CD14-positive monocyte (primary cell): ENCODE measurements at regions not wholly inside any gene's neighbourhood (a gene's known extent, or its start where the extent isn't known, plus 50 kb on each side); places are given as distances from the start of the nearest gene placed in this dataset.

Experiments used
- DNase-seq, 3 donors: peaks; one replicate each; pipeline ENCODE4 v3.0.0-alpha.2; 2011 to 2022
- H2AFZ ChIP-seq: 2 replicates; pipeline ENCODE4 v1.6.0; 2012; ENCODE audit warnings: mild to moderate bottlenecking, low read depth, low read length, inconsistent platforms; ENCODE audit not compliant: insufficient read depth, poor library complexity, severe bottlenecking
- H3K27ac ChIP-seq, 2 donors: 1 replicate in 1 of 2; 2 replicates in 1 of 2; pipeline ENCODE4 v1.5.1; 2012 to 2013; ENCODE audit warnings: low read length in 2 of 2, control low read depth in 1 of 2, inconsistent platforms in 1 of 2, low read depth in 1 of 2, mild to moderate bottlenecking in 1 of 2
- H3K27me3 ChIP-seq, 2 donors: one replicate each; pipeline versions ENCODE4 v1.6.0 to v1.6.1; 2011 to 2013; ENCODE audit warnings: low read length in 2 of 2; ENCODE audit not compliant: control insufficient read depth in 2 of 2, insufficient read depth in 2 of 2
- H3K36me3 ChIP-seq, 2 donors: replicated peaks in 1 of 2; 1 replicate in 1 of 2; 2 replicates in 1 of 2; pipeline versions ENCODE4 v1.5.1 to v1.6.1; 2012 to 2013; ENCODE audit warnings: low read length in 2 of 2, control low read depth in 1 of 2, inconsistent platforms in 1 of 2, mild to moderate bottlenecking in 1 of 2; ENCODE audit not compliant: insufficient read depth in 2 of 2, control insufficient read depth in 1 of 2
- H3K4me1 ChIP-seq, 2 donors: 1 replicate in 1 of 2; 2 replicates in 1 of 2; pipeline versions ENCODE4 v1.5.1 to v1.6.1; 2012 to 2013; ENCODE audit warnings: low read length in 2 of 2, control low read depth in 1 of 2, inconsistent platforms in 1 of 2, mild to moderate bottlenecking in 1 of 2, moderate library complexity in 1 of 2; ENCODE audit not compliant: insufficient read depth in 2 of 2, control insufficient read depth in 1 of 2
- H3K4me2 ChIP-seq: replicated peaks from 2 replicates; pipeline ENCODE3; 2012; ENCODE audit warnings: low read length, moderate library complexity, mild to moderate bottlenecking; ENCODE audit not compliant: poor library complexity, severe bottlenecking; ENCODE audit errors: extremely low read depth
- H3K4me3 ChIP-seq, 3 experiments: fragments of 200-600 bp in 1 of 3; sonication (generic) in 1 of 3; replicated peaks in 1 of 3; 1 replicate in 2 of 3; 2 replicates in 1 of 3; pipeline ENCODE4 v1.5.1; 2011 to 2013; ENCODE audit warnings: low read length in 3 of 3, mild to moderate bottlenecking in 3 of 3, control low read depth in 2 of 3, low read depth in 2 of 3, inconsistent platforms in 1 of 3, moderate library complexity in 1 of 3
- H3K79me2 ChIP-seq: 2 replicates; pipeline ENCODE4 v1.6.0; 2012; ENCODE audit warnings: mild to moderate bottlenecking, control low read depth, inconsistent platforms, low read length, moderate library complexity; ENCODE audit not compliant: insufficient read depth
- H3K9ac ChIP-seq: 2 replicates; pipeline ENCODE4 v1.6.0; 2017; ENCODE audit warnings: low read length, mild to moderate bottlenecking; ENCODE audit not compliant: insufficient read depth, poor library complexity, severe bottlenecking
- H3K9me3 ChIP-seq, 2 donors: replicated peaks in 1 of 2; 1 replicate in 1 of 2; 2 replicates in 1 of 2; pipeline versions ENCODE4 v1.5.1 to v1.6.1; 2012 to 2013; ENCODE audit warnings: low read length in 2 of 2, control low read depth in 1 of 2; ENCODE audit not compliant: control insufficient read depth in 1 of 2, insufficient read depth in 1 of 2
- H4K20me1 ChIP-seq: 2 replicates; pipeline ENCODE4 v1.6.0; 2012; ENCODE audit warnings: mild to moderate bottlenecking, low read length, control low read depth, moderate library complexity; ENCODE audit not compliant: insufficient read depth
- H3K27ac Mint-ChIP-seq, 7 donors: one replicate each; pipeline ENCODE4 v1.8.0; 2020; ENCODE audit warnings: mild to moderate bottlenecking in 7 of 7, mixed read lengths in 7 of 7, moderate library complexity in 6 of 7, inconsistent platforms in 2 of 7
- H3K27me3 Mint-ChIP-seq, 3 donors: one replicate each; pipeline ENCODE4 v1.8.0; 2021 to 2022; ENCODE audit warnings: low read depth in 3 of 3, mild to moderate bottlenecking in 3 of 3, mixed read lengths in 3 of 3, moderate library complexity in 3 of 3, inconsistent platforms in 1 of 3
- H3K36me3 Mint-ChIP-seq, 2 donors: one replicate each; pipeline ENCODE4 v1.8.0; 2020; ENCODE audit warnings: mixed read lengths in 2 of 2, inconsistent platforms in 1 of 2, mild to moderate bottlenecking in 1 of 2
- H3K4me1 Mint-ChIP-seq: one replicate; pipeline ENCODE4 v1.8.0; 2020; ENCODE audit warnings: mild to moderate bottlenecking, mixed read lengths
- H3K4me3 Mint-ChIP-seq, 2 donors: one replicate each; pipeline ENCODE4 v1.8.0; 2020; ENCODE audit warnings: mild to moderate bottlenecking in 2 of 2, mixed read lengths in 2 of 2, moderate library complexity in 1 of 2
- H3K9me3 Mint-ChIP-seq, 7 donors: one replicate each; pipeline ENCODE4 v1.8.0; 2020 to 2022; ENCODE audit warnings: mixed read lengths in 7 of 7, mild to moderate bottlenecking in 6 of 7, moderate library complexity in 6 of 7, inconsistent platforms in 2 of 7
- CTCF ChIP-seq: fragments of 200-600 bp; IDR thresholded peaks from one replicate; pipeline ENCODE4 v1.8.0; 2022; ENCODE audit warnings: antibody characterized with exemption, mild to moderate bottlenecking
- WGBS: methylation state at CpG from one replicate; pipeline ENCODE4 v1.1.5; 2013; ENCODE audit warnings: missing lambda C conversion rate; ENCODE audit not compliant: insufficient coverage; 5-methylcytosine and 5-hydroxymethylcytosine counted together
- intact Hi-C, 2 donors: fragments of 100-400 bp; cut with micrococcal nuclease; formaldehyde crosslinking; loops; one replicate each; pipeline versions ENCODE4 v1.15.0 to v1.15.1; 2023

- Mint-ChIP-seq H3K27me3 (peaks cover 1 to 4% (median 2%) of the 10 kb centered on the region in 3 donors), H3K36me3 (no peaks in the 10 kb centered on the region), H3K4me3 (no peak overlapping the region), H3K27ac (no peak overlapping the region), H3K9me3 (peaks cover 0 to 2% (median 0%) of the 10 kb centered on the region in 7 donors), H3K4me1 (peaks cover 7% of the 10 kb centered on the region)
- no peak overlapping the region for H3K27ac ChIP-seq
- 92% methylated on average over 3 of the region's 5 CpGs for WGBS
- H3K4me3 ChIP-seq, result no peak overlapping the region
- no peak overlapping the region for H2AFZ ChIP-seq
- H3K9ac ChIP-seq, result no peak overlapping the region
- no peak overlapping the region for H3K4me2 ChIP-seq
- no peaks in the 10 kb centered on the region for H4K20me1 ChIP-seq
- no peaks in the 10 kb centered on the region for H3K79me2 ChIP-seq
- no peak for DNase-seq
- H3K9me3 ChIP-seq, result no peaks in the 10 kb centered on the region
- no peaks in the 10 kb centered on the region for H3K4me1 ChIP-seq
- TF ChIP-seq CTCF, result no peak
- no peaks in the 10 kb centered on the region for H3K27me3 ChIP-seq
- H3K36me3 ChIP-seq, result no peaks in the 10 kb centered on the region
- intact Hi-C loops, result no loop called here
Measured at GRCh38 chr3:182732232-182733015, 60.9 kb upstream of the ATP11B start.

DNA sequence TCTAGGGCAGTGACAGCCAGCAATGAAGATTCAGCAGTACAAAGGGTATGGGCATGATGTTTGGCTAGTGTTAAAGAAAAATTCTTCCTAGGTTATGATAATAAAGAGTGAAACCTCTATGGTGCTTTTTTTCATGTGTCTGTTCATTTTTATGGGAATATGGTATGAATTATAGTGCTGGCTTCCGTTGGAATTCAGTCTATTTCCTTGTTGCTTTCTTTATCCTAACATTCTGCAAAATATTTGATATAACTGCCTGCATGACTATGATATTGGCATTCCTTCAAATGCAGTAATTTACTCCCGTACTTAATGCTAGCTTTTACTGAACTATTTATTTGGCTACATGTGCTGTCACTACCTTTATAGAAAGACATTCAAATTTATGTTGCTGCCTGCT lies 57.6 kb upstream of the ATP11B start:
- Histone ChIP-seq H3K9ac (no peak overlapping the region), H3K79me2 (no peaks in the 10 kb centered on the region), H4K20me1 (no peaks in the 10 kb centered on the region), H3K9me3 (no peaks in the 10 kb centered on the region), H3K4me3 (no peak overlapping the region), H3K27ac (no peak overlapping the region), H2AFZ (no peak overlapping the region), H3K27me3 (no peaks in the 10 kb centered on the region), H3K36me3 (no peaks in the 10 kb centered on the region), H3K4me1 (no peaks in the 10 kb centered on the region), H3K4me2 (no peak overlapping the region)
- Mint-ChIP-seq H3K36me3 (no peaks in the 10 kb centered on the region), H3K9me3 (peaks cover 0 to 2% (median 0%) of the 10 kb centered on the region in 7 donors), H3K27ac (no peak overlapping the region), H3K27me3 (peaks cover 4 to 6% (median 5%) of the 10 kb centered on the region in 3 donors), H3K4me1 (peaks cover 2% of the 10 kb centered on the region), H3K4me3 (no peak overlapping the region)
- no peak for TF ChIP-seq CTCF
- no peak for DNase-seq
- intact Hi-C loops, result no loop called here
- WGBS, result no CpG with 5 or more reads among the region's 2 CpGs
